LHCN-M2 (cell line): ENCODE measurements at regions not wholly inside any gene's neighbourhood (a gene's known extent, or its start where the extent isn't known, plus 50 kb on each side); places are given as distances from the start of the nearest gene placed in this dataset.
"Not testable (repeated sequence)": the region's sequence is repeated elsewhere in the genome, so short reads cannot be mapped to it uniquely, and the experiment has no call there.

Experiments used
- DNase-seq: peaks from one replicate; pipeline ENCODE4 v3.0.0-alpha.2; 2012; ENCODE audit warnings: low read depth

DNA sequence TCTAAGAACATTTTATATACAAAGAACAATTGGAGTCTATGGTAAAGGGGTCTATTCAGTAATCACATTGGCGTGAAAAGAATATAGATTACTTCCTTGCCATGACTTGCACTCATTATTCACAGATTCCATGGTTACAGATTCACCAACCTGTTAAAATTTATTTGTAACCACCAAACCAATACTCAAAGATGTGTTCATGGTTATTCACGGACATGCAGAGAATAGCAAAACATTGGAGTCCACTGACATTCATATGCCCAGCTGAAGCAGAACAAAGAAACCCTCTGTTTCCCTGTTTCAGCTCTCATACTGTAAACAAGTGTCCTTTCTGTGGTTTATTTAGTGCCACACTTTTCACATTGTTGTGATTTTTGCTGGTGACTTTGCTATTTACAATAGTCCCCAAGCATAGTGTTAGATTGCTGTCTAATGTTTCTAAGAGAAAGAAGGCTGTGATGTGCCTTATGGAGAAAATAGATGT lies 185.8 kb upstream of the TTC14 start:
- DNase-seq = no peak

GRCh38 chr3:180417241-180417640 lies 184.7 kb upstream of the TTC14 start:
- no peak for DNase-seq

- DNase-seq = peak; percentile 41
Observed at GRCh38 chr3:180420016-180420415, 181.9 kb upstream of the TTC14 start.

DNA sequence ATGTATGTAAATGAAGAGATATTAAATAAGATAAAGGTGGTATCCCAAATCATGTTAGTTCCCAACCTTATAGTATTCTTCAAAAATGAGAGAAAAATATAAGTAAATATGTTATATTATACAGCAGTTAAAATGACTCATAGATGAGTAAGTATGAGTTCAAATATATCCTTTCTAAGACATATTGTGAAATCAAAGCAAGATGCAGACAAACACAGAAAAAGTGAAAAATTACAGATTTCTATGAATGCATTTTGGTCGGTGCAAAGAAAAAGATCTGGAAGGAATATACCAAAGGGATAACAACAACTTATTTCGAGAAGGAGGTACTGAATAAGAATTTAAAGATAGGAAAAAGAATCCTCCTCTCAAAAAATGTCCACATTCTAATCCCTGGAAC lies 181.2 kb upstream of the TTC14 start:
- no peak for DNase-seq

DNA sequence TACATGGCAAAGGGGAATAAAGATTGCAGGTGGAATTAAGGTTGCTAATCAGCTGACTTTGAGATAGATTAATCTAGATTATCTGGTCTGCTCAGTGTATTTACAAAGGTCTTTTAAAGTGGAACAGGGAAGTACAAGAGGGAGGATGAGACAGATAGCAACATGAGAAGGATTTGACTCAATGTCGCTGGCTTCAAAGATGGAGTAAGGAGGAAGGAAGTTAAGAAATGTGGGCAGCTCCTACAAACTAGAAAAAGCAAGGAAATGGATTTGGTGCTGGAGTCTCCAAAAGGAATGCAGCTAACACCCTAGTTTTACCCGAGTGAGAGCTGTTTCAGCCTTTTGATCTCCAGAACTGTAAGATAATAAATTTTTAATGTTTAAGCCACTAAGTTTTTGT lies 180.7 kb upstream of the TTC14 start:
- no peak for DNase-seq

GRCh38 chr3:180421721-180422120 lies 180.2 kb upstream of the TTC14 start:
- no peak for DNase-seq

GRCh38 chr3:180424305-180424704 lies 177.7 kb upstream of the TTC14 start:
- not testable (repeated sequence) for DNase-seq

GRCh38 chr3:180430896-180431295 lies 171.1 kb upstream of the TTC14 start:
- DNase-seq = no peak

DNA sequence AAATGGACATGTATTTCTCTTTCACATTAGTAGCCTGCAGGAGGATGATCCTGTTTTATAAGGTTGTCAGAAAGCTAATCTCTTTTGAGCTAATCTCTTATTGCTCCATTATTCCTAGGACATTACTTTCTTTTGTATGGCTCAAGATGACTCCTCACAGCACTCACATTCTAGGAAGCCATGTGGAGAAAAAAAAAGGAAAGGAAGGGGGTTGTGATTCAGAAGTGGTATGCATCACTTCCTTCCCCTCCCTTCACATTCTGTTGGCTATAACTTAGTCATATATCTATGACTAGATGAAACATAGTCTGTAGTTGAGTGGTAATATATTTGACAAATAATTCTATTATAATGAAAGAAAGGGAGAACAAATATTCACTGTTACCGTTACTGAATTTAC lies 168.8 kb upstream of the TTC14 start:
- peak; percentile 74 for DNase-seq

DNA sequence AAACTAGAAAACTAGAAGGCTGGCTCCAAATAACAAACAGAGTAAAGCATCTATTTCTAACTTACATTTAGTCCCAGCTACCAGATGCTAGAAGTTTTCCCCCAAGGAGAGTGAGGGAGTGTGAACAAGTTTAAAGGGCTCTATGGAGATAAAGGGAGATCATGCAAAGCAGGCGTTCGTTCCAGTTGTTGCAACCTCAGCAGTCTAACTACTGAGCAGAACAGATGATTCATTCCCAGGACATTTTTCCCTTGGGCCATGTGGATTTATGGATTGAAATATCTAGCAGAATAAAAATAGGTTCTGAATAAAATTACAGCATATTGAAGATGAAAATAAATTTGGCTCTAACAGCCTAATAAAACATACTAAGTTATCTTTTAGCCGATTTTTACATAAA lies 154.8 kb upstream of the TTC14 start:
- peak; percentile 69 for DNase-seq

- not testable (repeated sequence) for DNase-seq
Observed at GRCh38 chr3:180448407-180448806, 153.6 kb upstream of the TTC14 start.

DNA sequence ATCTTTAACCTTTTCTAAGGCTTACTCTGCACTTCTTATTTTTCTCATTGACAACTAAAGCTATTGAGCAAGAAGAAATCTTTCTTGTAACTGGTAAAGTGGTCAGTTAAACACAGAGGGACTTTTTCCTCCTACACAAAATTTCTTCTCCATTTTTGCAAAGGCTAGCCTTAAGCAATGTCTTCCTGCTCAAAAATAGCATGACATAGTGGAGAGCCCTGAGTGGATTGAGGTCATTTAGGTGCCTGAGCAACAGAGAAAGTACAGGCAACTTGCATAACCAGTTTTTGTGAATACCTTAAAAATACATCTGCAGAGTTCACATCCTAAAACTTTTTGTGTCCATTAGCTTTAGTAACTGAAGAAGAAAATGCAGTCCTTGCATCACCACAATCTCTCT lies 144.7 kb upstream of the TTC14 start:
- DNase-seq = no peak

DNA sequence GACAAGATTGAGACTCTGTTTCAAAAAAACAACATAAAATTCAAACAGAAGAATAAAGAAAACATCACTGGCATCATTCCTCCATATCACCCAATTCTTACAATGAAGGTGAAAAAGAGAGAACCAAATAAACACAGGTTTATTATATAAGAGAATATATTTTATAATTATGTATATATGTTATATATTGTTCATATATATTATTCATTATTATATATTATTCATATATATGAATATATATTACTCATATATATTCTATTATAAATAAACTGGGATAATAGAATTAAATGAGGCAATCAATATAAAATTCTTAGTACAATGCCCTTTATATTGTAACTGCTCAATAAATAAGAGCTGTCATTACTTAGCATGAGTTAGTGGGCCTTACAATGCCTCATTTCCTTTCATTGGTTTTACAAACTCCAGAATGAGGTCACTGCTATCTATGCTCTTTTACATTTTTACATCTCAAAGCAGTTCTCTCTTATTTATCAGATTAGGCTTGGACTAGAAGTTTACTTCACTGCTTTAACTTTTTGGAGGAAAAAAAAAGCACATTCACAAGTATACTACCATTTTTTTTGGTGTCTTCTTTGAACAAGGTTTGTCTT lies 135.5 kb upstream of the TTC14 start:
- DNase-seq = no peak

- no peak for DNase-seq
Observed at GRCh38 chr3:180467177-180467576, 134.8 kb upstream of the TTC14 start.

DNA sequence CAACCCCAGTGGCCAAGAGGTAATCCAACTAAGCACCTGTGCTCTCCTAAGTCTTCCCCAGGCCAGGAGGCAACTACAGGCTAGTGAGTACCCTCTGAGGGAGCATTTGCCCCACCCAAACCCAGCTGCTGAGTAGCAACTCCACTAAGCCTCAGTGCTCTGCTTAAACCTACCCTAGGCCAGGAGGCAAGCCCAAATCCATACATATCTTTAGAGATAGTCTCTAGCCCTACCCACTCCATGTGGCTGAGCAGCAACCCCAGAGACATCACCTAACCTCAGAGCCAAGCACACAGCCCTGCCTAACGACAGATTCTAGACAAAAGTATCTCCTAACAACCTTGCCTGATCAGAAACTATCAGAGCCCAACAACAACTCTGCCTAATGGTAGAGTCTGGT lies 132.8 kb upstream of the TTC14 start:
- DNase-seq = no peak

DNA sequence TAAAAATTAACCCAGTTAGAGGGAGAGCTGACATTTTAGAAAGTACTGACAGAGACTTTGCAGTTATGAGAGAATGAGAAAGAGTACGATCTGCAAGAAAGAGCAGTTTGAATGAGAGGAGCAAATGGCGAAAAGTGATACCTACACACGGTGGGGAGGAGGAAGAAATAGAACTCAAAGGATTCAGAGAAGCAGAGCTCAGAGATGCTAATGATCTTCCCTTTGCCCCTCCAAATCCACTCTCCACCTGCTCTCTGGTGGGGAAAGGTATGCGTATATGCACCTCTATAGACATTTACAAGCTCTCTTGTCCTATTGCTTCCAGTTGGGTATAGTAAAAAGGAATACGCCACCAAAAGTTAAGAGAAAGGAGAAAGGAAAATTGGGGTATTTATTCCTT lies 123.3 kb upstream of the TTC14 start:
- DNase-seq = no peak

GRCh38 chr3:180492047-180492446 lies 109.9 kb upstream of the TTC14 start:
- DNase-seq = no peak

DNA sequence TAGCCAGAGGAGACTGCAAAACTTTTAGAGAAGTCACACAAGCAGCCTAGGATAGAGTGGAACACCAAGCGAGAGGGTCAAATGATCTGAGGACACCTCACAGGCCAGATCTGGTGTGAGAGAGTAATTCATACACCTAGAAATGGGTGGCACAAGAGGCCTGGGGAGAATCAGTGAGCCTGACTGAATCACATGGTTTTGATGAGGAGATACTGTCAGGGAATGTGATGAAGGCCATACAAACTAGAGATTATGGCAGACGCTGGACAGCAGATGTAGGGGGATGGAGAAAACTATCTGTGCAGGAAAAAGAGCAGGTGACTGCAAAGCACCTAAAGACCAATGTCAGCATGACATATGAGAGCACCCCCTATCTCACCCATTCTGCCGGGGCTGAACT lies 105.0 kb upstream of the TTC14 start:
- DNase-seq = no peak

DNA sequence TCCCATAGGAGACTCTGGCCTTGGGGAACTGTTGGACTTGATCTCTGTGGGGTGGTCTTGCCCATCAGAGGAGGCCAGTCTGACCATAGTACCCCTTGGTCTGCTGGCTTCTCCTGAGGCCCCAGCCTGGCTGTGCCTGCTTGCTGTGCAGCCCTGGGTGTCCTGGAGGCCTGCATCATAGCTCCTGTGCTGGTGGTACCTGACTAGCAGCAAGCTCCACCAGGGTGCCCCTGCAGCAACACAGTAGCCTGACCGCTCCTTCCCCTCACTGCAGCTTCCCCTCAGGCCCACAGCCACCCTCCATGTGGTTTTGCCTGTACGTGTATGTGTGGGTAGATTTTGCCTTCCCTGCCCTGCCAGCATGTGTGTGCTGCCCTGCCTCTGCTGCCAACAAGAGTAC lies 85.6 kb upstream of the TTC14 start:
- no peak for DNase-seq

DNA sequence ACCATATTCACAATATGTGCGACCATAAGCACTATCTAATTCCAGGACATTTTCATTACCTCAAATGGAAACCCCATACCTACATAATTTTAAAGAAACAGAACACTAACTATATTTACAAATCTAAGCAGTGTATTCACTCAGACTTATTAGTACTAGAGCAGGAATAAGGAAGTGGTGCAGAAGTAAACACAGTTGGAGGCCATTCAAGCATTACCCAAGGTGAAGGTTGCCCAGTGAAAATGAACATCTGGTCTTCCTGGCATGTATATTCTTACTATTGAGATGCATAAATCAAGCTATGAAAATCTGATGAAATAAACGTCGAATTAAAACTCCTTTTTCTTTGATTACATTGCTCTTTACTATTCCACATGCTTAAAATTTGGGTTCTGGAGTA lies 78.9 kb upstream of the TTC14 start:
- no peak for DNase-seq

GRCh38 chr3:180528843-180529242 lies 73.1 kb upstream of the TTC14 start:
- no peak for DNase-seq

DNA sequence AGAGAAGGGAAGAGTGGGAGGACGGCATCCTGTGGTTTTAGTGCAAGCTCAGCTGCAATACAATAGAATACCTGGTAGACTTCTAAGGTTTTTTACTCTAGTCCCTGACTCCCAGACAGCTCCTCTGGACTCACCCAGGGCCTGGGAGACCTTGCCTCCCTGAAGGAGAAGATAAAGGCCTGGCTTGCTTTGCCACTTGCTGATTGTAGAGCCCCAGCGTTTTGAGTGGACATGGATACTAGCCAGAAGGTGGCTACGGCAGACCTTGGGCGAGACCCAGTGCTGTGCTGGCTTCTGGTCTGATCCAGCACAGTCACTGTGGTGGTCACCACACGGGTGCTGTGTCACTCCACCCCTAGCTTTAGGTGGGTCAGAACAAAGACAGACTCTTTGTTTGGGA lies 72.2 kb upstream of the TTC14 start:
- DNase-seq = no peak

- DNase-seq = no peak
Observed at GRCh38 chr3:180530276-180530675, 71.7 kb upstream of the TTC14 start.
